ENCODE measurements at regions not wholly inside any gene's neighbourhood (a gene's known extent, or its start where the extent isn't known, plus 50 kb on each side); places are given as distances from the start of the nearest gene placed in this dataset.
"Not testable (repeated sequence)": the region's sequence is repeated elsewhere in the genome, so short reads cannot be mapped to it uniquely, and the experiment has no call there.

- DNase-seq (ENCODE audit: extremely low read depth, low read depth, low spot score), result no peak
Observed at GRCh38 chr13:56009418-56009817, 1131.3 kb upstream of the PRR20A start.

DNA sequence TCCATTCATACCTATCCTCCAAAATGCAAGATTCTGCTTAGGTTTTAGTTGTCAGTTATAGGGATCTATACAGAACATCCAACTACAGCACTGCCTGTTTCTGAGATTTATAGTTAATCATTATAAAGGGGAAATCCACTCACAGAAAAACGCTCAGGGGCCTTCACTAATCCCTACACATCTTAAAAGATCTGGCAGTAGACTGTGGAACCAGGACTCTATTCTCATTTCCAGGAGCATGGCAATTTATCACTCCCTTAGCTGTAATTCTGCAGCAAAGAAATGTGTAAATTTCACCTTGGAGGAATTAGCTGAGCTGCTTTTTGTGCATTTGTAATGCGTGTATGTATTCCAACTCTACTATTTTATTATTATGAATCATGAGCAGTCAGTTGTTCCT lies 1128.1 kb upstream of the PRR20A start:
- no peak for DNase-seq (ENCODE audit: extremely low read depth, low read depth, low spot score)

- DNase-seq (ENCODE audit: extremely low read depth, low read depth, low spot score), result no peak
Observed at GRCh38 chr13:56015919-56016318, 1124.8 kb upstream of the PRR20A start.

GRCh38 chr13:56019606-56020005 lies 1121.1 kb upstream of the PRR20A start:
- DNase-seq (ENCODE audit: extremely low read depth, low read depth, low spot score), result no peak

- no peak for DNase-seq (ENCODE audit: extremely low read depth, low read depth, low spot score)
Observed at GRCh38 chr13:56020425-56020824, 1120.3 kb upstream of the PRR20A start.

GRCh38 chr13:56039992-56040391 lies 1100.7 kb upstream of the PRR20A start:
- no peak for DNase-seq (ENCODE audit: extremely low read depth, low read depth, low spot score)

DNA sequence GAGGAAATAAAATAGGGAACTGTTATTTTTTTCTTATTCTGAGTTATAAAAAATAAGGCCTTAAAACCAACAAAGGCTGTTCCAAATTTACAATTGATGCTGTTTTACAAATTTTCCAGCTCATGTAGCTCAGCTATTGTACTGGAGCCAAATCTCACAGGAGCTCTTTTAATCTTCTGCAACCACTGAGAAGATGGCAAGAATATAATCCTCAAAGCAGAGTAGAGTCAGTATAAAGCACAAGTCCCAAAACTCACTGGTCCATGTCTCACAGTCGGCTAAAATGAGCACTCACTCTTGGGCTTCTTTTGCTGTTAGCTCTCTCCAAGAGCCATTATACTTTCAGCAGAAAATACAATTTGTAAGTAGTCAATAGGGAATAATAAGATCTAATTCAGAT lies 1074.4 kb upstream of the PRR20A start:
- no peak for DNase-seq (ENCODE audit: extremely low read depth, low read depth, low spot score)

GRCh38 chr13:56102641-56103040 lies 1038.1 kb upstream of the PRR20A start:
- no peak for DNase-seq (ENCODE audit: extremely low read depth, low read depth, low spot score)

DNA sequence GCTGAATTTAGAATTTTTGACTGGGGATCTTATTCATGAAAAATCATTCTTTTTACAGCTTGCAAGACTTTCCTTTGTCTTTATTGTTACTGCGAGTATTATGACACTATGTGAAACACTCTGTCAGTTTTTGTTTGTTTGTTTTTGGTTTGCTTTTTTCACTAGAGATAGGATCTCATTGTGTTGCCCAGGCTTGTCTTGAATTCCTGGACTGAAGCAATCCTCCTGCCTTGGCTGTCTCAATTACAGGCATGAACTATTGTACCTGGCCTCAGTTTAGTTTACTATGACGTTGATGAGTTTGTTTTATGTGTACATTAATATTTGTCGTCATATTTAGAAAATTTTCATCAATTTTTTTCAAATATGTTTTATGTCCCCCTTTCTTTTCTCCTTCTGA lies 1030.0 kb upstream of the PRR20A start:
- DNase-seq (ENCODE audit: extremely low read depth, low read depth, low spot score), result no peak

DNA sequence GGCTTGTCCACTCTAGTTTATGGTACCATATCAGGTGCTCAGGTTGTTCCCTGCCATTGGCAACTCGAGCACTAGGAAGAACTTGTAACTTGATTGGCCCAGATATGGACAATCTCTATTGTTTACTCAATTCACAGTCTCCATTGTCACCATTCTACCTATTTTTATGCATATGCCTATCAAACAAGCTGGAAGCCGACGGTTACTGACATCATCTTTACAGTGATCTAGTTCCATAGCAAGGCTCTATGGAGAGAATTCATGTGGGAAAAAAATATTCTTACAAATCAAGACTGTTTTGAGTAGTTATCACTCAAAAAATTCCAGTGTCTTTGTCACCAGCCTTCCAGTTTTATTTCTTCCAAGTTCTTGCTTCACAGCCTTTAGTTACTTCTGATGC lies 1006.2 kb upstream of the PRR20A start:
- no peak for DNase-seq (ENCODE audit: extremely low read depth, low read depth, low spot score)

GRCh38 chr13:56166864-56167263 lies 973.9 kb upstream of the PRR20A start:
- DNase-seq (ENCODE audit: extremely low read depth, low read depth, low spot score), result no peak

DNA sequence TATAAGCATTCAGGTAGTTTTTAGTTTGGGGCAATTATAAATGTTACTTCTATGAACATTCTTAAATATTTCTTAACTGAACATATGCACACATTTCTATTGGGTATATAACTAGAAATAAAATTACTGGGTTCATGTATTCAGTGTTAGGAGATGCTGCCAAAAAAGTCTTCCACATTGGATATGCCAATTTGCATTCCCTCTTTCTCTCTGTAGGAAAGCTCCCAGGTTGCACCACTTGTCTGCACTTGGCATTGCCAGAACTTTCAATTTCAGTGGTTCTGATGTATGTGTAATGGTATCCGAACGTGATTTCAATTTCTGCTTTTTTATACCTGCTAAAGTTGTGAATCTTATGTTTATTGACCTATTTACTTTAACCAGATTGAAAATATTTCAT lies 972.1 kb upstream of the PRR20A start:
- no peak for DNase-seq (ENCODE audit: extremely low read depth, low read depth, low spot score)

- DNase-seq (ENCODE audit: extremely low read depth, low read depth, low spot score), result no peak
Observed at GRCh38 chr13:56173346-56173745, 967.4 kb upstream of the PRR20A start.

GRCh38 chr13:56182598-56182997 lies 958.1 kb upstream of the PRR20A start:
- no peak for DNase-seq (ENCODE audit: extremely low read depth, low read depth, low spot score)

- DNase-seq (ENCODE audit: extremely low read depth, low read depth, low spot score), result no peak
Observed at GRCh38 chr13:56187331-56187730, 953.4 kb upstream of the PRR20A start.

GRCh38 chr13:56188582-56188981 lies 952.1 kb upstream of the PRR20A start:
- not testable (repeated sequence) for DNase-seq (ENCODE audit: extremely low read depth, low read depth, low spot score)

GRCh38 chr13:56189439-56189838 lies 951.3 kb upstream of the PRR20A start:
- no peak for DNase-seq (ENCODE audit: extremely low read depth, low read depth, low spot score)

- no peak for DNase-seq (ENCODE audit: extremely low read depth, low read depth, low spot score)
Observed at GRCh38 chr13:56189978-56190377, 950.7 kb upstream of the PRR20A start.

DNA sequence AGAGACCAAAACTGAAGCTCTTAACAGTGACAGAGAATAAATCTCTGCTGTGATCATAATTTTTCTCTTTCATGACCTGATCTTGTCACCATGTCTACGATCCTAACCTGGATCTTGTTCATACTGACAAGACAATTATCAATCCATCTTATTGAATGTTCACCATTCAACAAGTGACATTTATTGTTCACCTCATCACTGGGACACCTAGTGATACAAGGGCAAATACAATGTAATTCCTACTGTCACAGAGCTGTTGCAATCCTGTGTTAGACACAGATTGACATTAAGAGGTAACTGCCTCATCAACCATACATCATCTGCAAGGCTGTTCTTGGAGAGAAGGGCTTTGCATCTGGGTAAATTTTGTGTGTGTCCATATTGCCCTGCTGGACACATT lies 942.4 kb upstream of the PRR20A start:
- DNase-seq (ENCODE audit: extremely low read depth, low read depth, low spot score), result no peak

GRCh38 chr13:56201834-56202233 lies 938.9 kb upstream of the PRR20A start:
- DNase-seq (ENCODE audit: extremely low read depth, low read depth, low spot score), result no peak

- no peak for DNase-seq (ENCODE audit: extremely low read depth, low read depth, low spot score)
Observed at GRCh38 chr13:56216221-56216620, 924.5 kb upstream of the PRR20A start.

DNA sequence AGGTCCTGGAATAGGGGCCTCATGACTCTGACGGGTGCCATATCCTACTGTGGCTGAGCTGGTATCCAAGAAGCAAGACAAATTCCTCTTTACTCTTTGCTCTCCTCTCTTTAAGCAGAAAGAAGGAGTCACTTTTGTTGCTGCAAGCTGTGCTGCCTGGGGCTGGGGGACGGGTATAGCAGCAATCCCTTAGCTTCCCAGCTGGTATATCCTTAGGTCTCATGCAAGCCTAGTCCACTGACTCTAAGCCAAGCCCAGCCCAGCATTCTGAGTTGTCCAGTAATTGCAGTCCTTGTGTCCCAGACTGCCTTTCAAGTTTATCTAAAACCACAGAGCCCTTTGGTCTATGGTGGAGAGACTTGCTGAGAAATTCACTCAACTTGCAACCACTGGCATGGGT lies 893.0 kb upstream of the PRR20A start:
- DNase-seq (ENCODE audit: extremely low read depth, low read depth, low spot score), result no peak

- DNase-seq (ENCODE audit: extremely low read depth, low read depth, low spot score), result no peak
Observed at GRCh38 chr13:56271686-56272085, 869.0 kb upstream of the PRR20A start.
